Muscle of leg (tissue), 3 donors: ENCODE measurements at regions not wholly inside any gene's neighbourhood (a gene's known extent, or its start where the extent isn't known, plus 50 kb on each side); places are given as distances from the start of the nearest gene placed in this dataset.
"Not testable (repeated sequence)": the region's sequence is repeated elsewhere in the genome, so short reads cannot be mapped to it uniquely, and the experiment has no call there.

Experiments
- DNase-seq: peaks from one replicate; pipeline ENCODE4 v3.0.0; 2013
- H3K27ac ChIP-seq: one replicate; pipeline ENCODE4 v1.5.1; 2013; ENCODE audit warnings: mild to moderate bottlenecking, low read length, control low read depth
- H3K27me3 ChIP-seq: one replicate; pipeline ENCODE4 v1.6.1; 2013; ENCODE audit warnings: low read length; ENCODE audit not compliant: control insufficient read depth, insufficient read depth
- H3K36me3 ChIP-seq: one replicate; pipeline ENCODE4 v1.6.1; 2013; ENCODE audit warnings: low read length; ENCODE audit not compliant: control insufficient read depth, insufficient read depth
- H3K4me1 ChIP-seq: one replicate; pipeline ENCODE4 v1.6.1; 2013; ENCODE audit warnings: low read length; ENCODE audit not compliant: control insufficient read depth, insufficient read depth
- H3K4me3 ChIP-seq: one replicate; pipeline ENCODE4 v1.5.1; 2013; ENCODE audit warnings: low read length, control low read depth
- H3K9me3 ChIP-seq: replicated peaks from 2 replicates; pipeline ENCODE4 v1.6.1; 2013; ENCODE audit warnings: low read depth, low read length; ENCODE audit not compliant: control insufficient read depth
- WGBS: methylation state at CpG from one replicate; pipeline ENCODE4 v1.1.5; 2013; ENCODE audit warnings: missing lambda C conversion rate; ENCODE audit not compliant: insufficient coverage; 5-methylcytosine and 5-hydroxymethylcytosine counted together

- Histone ChIP-seq H3K4me3 (no peak overlapping the region), H3K36me3 (no peaks in the 10 kb centered on the region), H3K27ac (no peak overlapping the region), H3K4me1 (no peaks in the 10 kb centered on the region), H3K27me3 (no peaks in the 10 kb centered on the region), H3K9me3 (peaks cover 2% of the 10 kb centered on the region)
- no peak for DNase-seq
- 77% methylated on average over 2 of the region's 2 CpGs for WGBS
Measured at GRCh38 chr7:32228601-32229000, 158.4 kb upstream of the PDE1C start.

GRCh38 chr7:32227746-32228145 is 157.5 kb upstream of the PDE1C start:
- Histone ChIP-seq H3K9me3 (peaks cover 2% of the 10 kb centered on the region), H3K27me3 (no peaks in the 10 kb centered on the region), H3K27ac (no peak overlapping the region), H3K4me1 (no peaks in the 10 kb centered on the region), H3K36me3 (no peaks in the 10 kb centered on the region), H3K4me3 (no peak overlapping the region)
- no CpG with 5 or more reads among the region's 1 CpG for WGBS
- DNase-seq: no peak

- Histone ChIP-seq H3K27ac (no peak overlapping the region), H3K27me3 (no peaks in the 10 kb centered on the region), H3K9me3 (peaks cover 2% of the 10 kb centered on the region), H3K36me3 (no peaks in the 10 kb centered on the region), H3K4me1 (no peaks in the 10 kb centered on the region), H3K4me3 (no peak overlapping the region)
- WGBS: 90% methylated on average over 2 of the region's 5 CpGs
- DNase-seq: no peak
Measured at GRCh38 chr7:32224276-32224675, 154.1 kb upstream of the PDE1C start.

- Histone ChIP-seq H3K36me3 (no peaks in the 10 kb centered on the region), H3K9me3 (peaks cover 2% of the 10 kb centered on the region), H3K4me1 (no peaks in the 10 kb centered on the region), H3K4me3 (no peak overlapping the region), H3K27ac (no peak overlapping the region), H3K27me3 (no peaks in the 10 kb centered on the region)
- no peak for DNase-seq
- 83% methylated on average over 7 of the region's 8 CpGs for WGBS
Measured at GRCh38 chr7:32223721-32224120, 153.5 kb upstream of the PDE1C start.

GRCh38 chr7:32223071-32223650 is 153.0 kb upstream of the PDE1C start:
- DNase-seq: no peak
- H3K36me3 ChIP-seq: no peaks in the 10 kb centered on the region
- no peaks in the 10 kb centered on the region for H3K4me1 ChIP-seq
- peaks cover 2% of the 10 kb centered on the region for H3K9me3 ChIP-seq
- no peaks in the 10 kb centered on the region for H3K27me3 ChIP-seq
- H3K4me3 ChIP-seq: no peak overlapping the region
- H3K27ac ChIP-seq: no peak overlapping the region
- 83% methylated on average over 6 of the region's 6 CpGs for WGBS

GRCh38 chr7:32222251-32222900 is 152.2 kb upstream of the PDE1C start:
- no peak for DNase-seq
- Histone ChIP-seq H3K4me1 (no peaks in the 10 kb centered on the region), H3K4me3 (no peak overlapping the region), H3K27ac (no peak overlapping the region), H3K27me3 (no peaks in the 10 kb centered on the region), H3K36me3 (no peaks in the 10 kb centered on the region), H3K9me3 (no peaks in the 10 kb centered on the region)
- WGBS: 65% methylated on average over 3 of the region's 4 CpGs

- Histone ChIP-seq H3K4me1 (no peaks in the 10 kb centered on the region), H3K27ac (no peak overlapping the region), H3K9me3 (no peaks in the 10 kb centered on the region), H3K27me3 (no peaks in the 10 kb centered on the region), H3K36me3 (no peaks in the 10 kb centered on the region), H3K4me3 (no peak overlapping the region)
- WGBS: 100% methylated on average over 1 of the region's 2 CpGs
- DNase-seq: no peak
Measured at GRCh38 chr7:32221736-32222135, 151.5 kb upstream of the PDE1C start.

- no peak overlapping the region for H3K27ac ChIP-seq
- no peaks in the 10 kb centered on the region for H3K4me1 ChIP-seq
- no peak for DNase-seq
- H3K36me3 ChIP-seq: no peaks in the 10 kb centered on the region
- 80% methylated on average over 1 of the region's 2 CpGs for WGBS
- no peaks in the 10 kb centered on the region for H3K9me3 ChIP-seq
- H3K27me3 ChIP-seq: no peaks in the 10 kb centered on the region
- H3K4me3 ChIP-seq: no peak overlapping the region
Measured at GRCh38 chr7:32221056-32221455, 150.8 kb upstream of the PDE1C start.

GRCh38 chr7:32219831-32220230 is 149.6 kb upstream of the PDE1C start:
- not testable (repeated sequence) for H3K27ac ChIP-seq, H3K4me1 ChIP-seq, H3K9me3 ChIP-seq, DNase-seq, H3K4me3 ChIP-seq, H3K36me3 ChIP-seq, H3K27me3 ChIP-seq
- no CpG with 5 or more reads among the region's 1 CpG for WGBS

- no peaks in the 10 kb centered on the region for H3K9me3 ChIP-seq
- no peaks in the 10 kb centered on the region for H3K36me3 ChIP-seq
- no peak overlapping the region for H3K4me3 ChIP-seq
- WGBS: no CpG with 5 or more reads among the region's 3 CpGs
- H3K27ac ChIP-seq: no peak overlapping the region
- DNase-seq: no peak
- H3K4me1 ChIP-seq: no peaks in the 10 kb centered on the region
- H3K27me3 ChIP-seq: no peaks in the 10 kb centered on the region
Measured at GRCh38 chr7:32219416-32219815, 149.2 kb upstream of the PDE1C start.
